GM23338 (cell line): ENCODE measurements at regions not wholly inside any gene's neighbourhood (a gene's known extent, or its start where the extent isn't known, plus 50 kb on each side); places are given as distances from the start of the nearest gene placed in this dataset.

Experiments
- ATAC-seq: fragments of 200-7000 bp; cut with Tn5 transposase; 3 replicates; pipeline ENCODE4 v1.9.1; 2020
- DNase-seq: peaks from one replicate; pipeline ENCODE4 v3.0.0-alpha.2; 2015; ENCODE audit warnings: low spot score
- H2AFZ ChIP-seq: fragments of 200-600 bp; sonication (generic); 2 replicates; pipeline ENCODE4 v1.8.0; 2016; ENCODE audit warnings: antibody characterized with exemption, mild to moderate bottlenecking, moderate library complexity
- H3F3A ChIP-seq: fragments of 200-600 bp; sonication (generic); replicated peaks from 2 replicates; pipeline ENCODE4 v1.8.0; 2017; ENCODE audit warnings: antibody characterized with exemption, mixed run types, low read depth
- H3K27ac ChIP-seq: fragments of 200-600 bp; sonication (generic); 2 replicates; pipeline ENCODE4 v1.6.1; 2016; ENCODE audit warnings: low read depth
- H3K27me3 ChIP-seq: fragments of 200-600 bp; sonication (generic); 2 replicates; pipeline ENCODE4 v1.8.0; 2016; ENCODE audit warnings: mild to moderate bottlenecking, mixed run types, moderate library complexity; ENCODE audit not compliant: insufficient read depth
- H3K36me3 ChIP-seq: fragments of 200-600 bp; sonication (generic); 2 replicates; pipeline ENCODE4 v1.8.0; 2016; ENCODE audit warnings: mild to moderate bottlenecking; ENCODE audit not compliant: insufficient read depth
- H3K4me1 ChIP-seq: fragments of 200-600 bp; sonication (generic); 2 replicates; pipeline ENCODE4 v1.8.0; 2016; ENCODE audit warnings: mild to moderate bottlenecking, moderate library complexity; ENCODE audit not compliant: insufficient read depth
- H3K4me2 ChIP-seq: fragments of 200-600 bp; sonication (generic); 2 replicates; pipeline ENCODE4 v1.7.1; 2017; ENCODE audit warnings: mixed run types
- H3K4me3 ChIP-seq: fragments of 200-600 bp; sonication (generic); 2 replicates; pipeline ENCODE4 v1.6.1; 2016; ENCODE audit warnings: mixed run types
- H3K79me2 ChIP-seq: fragments of 200-600 bp; sonication (generic); replicated peaks from 2 replicates; pipeline ENCODE4 v1.8.0; 2017; ENCODE audit warnings: mild to moderate bottlenecking; ENCODE audit not compliant: insufficient read depth
- H3K9me2 ChIP-seq: fragments of 200-600 bp; sonication (generic); 2 replicates; pipeline ENCODE4 v1.8.0; 2017; ENCODE audit not compliant: insufficient read depth
- H4K20me1 ChIP-seq: fragments of 200-600 bp; sonication (generic); replicated peaks from 2 replicates; pipeline ENCODE4 v1.8.0; 2017; ENCODE audit warnings: mild to moderate bottlenecking; ENCODE audit not compliant: insufficient read depth
- H3K27ac Mint-ChIP-seq: 2 replicates; pipeline ENCODE4 v1.8.0; 2020; ENCODE audit warnings: inconsistent platforms, mild to moderate bottlenecking, moderate library complexity, mixed read lengths
- H3K27me3 Mint-ChIP-seq: 3 replicates; pipeline ENCODE4 v1.8.0; 2022; ENCODE audit warnings: low read depth, mild to moderate bottlenecking, moderate library complexity, mixed read lengths, inconsistent platforms; ENCODE audit not compliant: insufficient read depth, poor library complexity
- H3K36me3 Mint-ChIP-seq: 3 replicates; pipeline ENCODE4 v1.8.0; 2021; ENCODE audit warnings: low read depth, mild to moderate bottlenecking, inconsistent platforms, moderate library complexity, mixed read lengths
- H3K4me1 Mint-ChIP-seq: 3 replicates; pipeline ENCODE4 v1.8.0; 2020; ENCODE audit warnings: mild to moderate bottlenecking, inconsistent platforms, mixed read lengths
- H3K4me3 Mint-ChIP-seq: 3 replicates; pipeline ENCODE4 v1.8.0; 2021; ENCODE audit warnings: moderate library complexity, mild to moderate bottlenecking, inconsistent platforms, mixed read lengths
- H3K9me3 Mint-ChIP-seq: 3 replicates; pipeline ENCODE4 v1.8.0; 2020; ENCODE audit warnings: moderate library complexity, mild to moderate bottlenecking, inconsistent platforms, mixed read lengths
- CTCF ChIP-seq, 2 experiments: fragments of 200-600 bp in 1 of 2; sonication (generic) in 1 of 2; conservative IDR thresholded peaks; 2 replicates each; pipeline versions ENCODE4 v1.5.1 to v1.6.1; 2016 to 2017; ENCODE audit warnings: antibody characterized with exemption in 2 of 2, low read depth in 2 of 2, mild to moderate bottlenecking in 2 of 2, moderate library complexity in 1 of 2
- EZH2 ChIP-seq: fragments of 200-600 bp; sonication (generic); IDR thresholded peaks from one replicate; pipeline ENCODE4 v1.8.0; 2017; ENCODE audit warnings: antibody characterized with exemption, mild to moderate bottlenecking, low read depth; ENCODE audit not compliant: unreplicated experiment
- EZH2phosphoT487 ChIP-seq: fragments of 200-600 bp; sonication (generic); IDR thresholded peaks from one replicate; pipeline ENCODE4 v1.8.1; 2018; ENCODE audit warnings: antibody characterized with exemption; ENCODE audit not compliant: unreplicated experiment
- POLR2AphosphoS5 ChIP-seq: IDR thresholded peaks from 2 replicates; pipeline ENCODE4 v1.6.1; 2016; ENCODE audit warnings: antibody characterized with exemption, low read depth
- REST ChIP-seq: IDR thresholded peaks from one replicate; pipeline ENCODE4 v1.6.1; 2018; ENCODE audit warnings: antibody characterized with exemption; ENCODE audit not compliant: unreplicated experiment
- ZNF462 ChIP-seq: fragments of 250-450 bp; sonication (Bioruptor Pico); IDR thresholded peaks from 2 replicates; pipeline ENCODE4 v1.5.0; 2020; ENCODE audit warnings: mild to moderate bottlenecking, moderate library complexity

- Histone ChIP-seq H3K79me2 (no peaks in the 10 kb centered on the region), H3K4me2 (no peak overlapping the region), H4K20me1 (no peaks in the 10 kb centered on the region), H3K27ac (no peak overlapping the region), H3K9me2 (0 out of 2 replicates have a peak, but pooled peaks cover 5% of the 10 kb centered on the region), H3K4me3 (no peak overlapping the region), H2AFZ (no peak overlapping the region), H3F3A (no peaks in the 10 kb centered on the region), H3K27me3 (no peaks in the 10 kb centered on the region), H3K4me1 (no peaks in the 10 kb centered on the region), H3K36me3 (no peaks in the 10 kb centered on the region)
- Mint-ChIP-seq H3K4me1 (no peaks in the 10 kb centered on the region), H3K9me3 (no peaks in the 10 kb centered on the region; the same call in 1 of the 3 replicates), H3K27me3 (no peaks in the 10 kb centered on the region), H3K4me3 (no peak overlapping the region), H3K27ac (no peak overlapping the region), H3K36me3 (no peaks in the 10 kb centered on the region)
- TF ChIP-seq EZH2phosphoT487 (no peak), ZNF462 (CRISPR knock-in tag) (no peak), EZH2 (no peak), CTCF (conservative IDR thresholded peaks at IDR 0.05; ENCODE audit: low read depth in 2 of 2) (no peak), POLR2AphosphoS5 (no peak), REST (no peak)
- DNase-seq (no peak), ATAC-seq (no peak)
Observed at GRCh38 chr20:24406251-24406650, 63.2 kb upstream of the SYNDIG1 start.
